ENCODE measurements at regions not wholly inside any gene's neighbourhood (a gene's known extent, or its start where the extent isn't known, plus 50 kb on each side); places are given as distances from the start of the nearest gene placed in this dataset.
"Not testable (repeated sequence)": the region's sequence is repeated elsewhere in the genome, so short reads cannot be mapped to it uniquely, and the experiment has no call there.

DNA sequence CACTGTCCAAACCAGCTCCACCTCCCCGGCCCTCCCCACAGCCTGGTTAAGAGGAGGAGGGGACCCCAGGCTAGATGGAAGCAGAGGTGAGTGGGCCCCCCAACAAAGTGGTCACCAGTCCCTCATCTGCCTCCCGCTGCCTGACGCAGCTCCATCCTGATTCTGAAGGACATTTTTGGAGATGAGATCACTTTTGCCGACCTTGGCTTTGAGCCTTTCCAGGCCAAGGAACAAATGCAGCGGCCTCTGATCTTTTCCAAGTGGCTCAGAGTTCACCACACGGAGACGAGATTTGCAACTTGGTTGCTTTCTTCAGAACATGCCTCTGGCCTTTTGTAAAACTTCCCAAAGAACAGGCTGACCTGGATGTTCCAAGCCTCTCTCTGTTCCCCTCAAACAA is 223.1 kb downstream of the NPHP4 start:
- TF ChIP-seq, protein P1, sequence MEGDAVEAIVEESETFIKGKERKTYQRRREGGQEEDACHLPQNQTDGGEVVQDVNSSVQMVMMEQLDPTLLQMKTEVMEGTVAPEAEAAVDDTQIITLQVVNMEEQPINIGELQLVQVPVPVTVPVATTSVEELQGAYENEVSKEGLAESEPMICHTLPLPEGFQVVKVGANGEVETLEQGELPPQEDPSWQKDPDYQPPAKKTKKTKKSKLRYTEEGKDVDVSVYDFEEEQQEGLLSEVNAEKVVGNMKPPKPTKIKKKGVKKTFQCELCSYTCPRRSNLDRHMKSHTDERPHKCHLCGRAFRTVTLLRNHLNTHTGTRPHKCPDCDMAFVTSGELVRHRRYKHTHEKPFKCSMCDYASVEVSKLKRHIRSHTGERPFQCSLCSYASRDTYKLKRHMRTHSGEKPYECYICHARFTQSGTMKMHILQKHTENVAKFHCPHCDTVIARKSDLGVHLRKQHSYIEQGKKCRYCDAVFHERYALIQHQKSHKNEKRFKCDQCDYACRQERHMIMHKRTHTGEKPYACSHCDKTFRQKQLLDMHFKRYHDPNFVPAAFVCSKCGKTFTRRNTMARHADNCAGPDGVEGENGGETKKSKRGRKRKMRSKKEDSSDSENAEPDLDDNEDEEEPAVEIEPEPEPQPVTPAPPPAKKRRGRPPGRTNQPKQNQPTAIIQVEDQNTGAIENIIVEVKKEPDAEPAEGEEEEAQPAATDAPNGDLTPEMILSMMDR (IDR thresholded peaks at IDR 0.05; ENCODE audit: low read length, missing control alignments), result no peak
- H3K4me3 ChIP-seq (replicated peaks; ENCODE audit: low read depth, low read length), result no peak overlapping the region
- DNase-seq (ENCODE audit: low read depth), result no peak

DNA sequence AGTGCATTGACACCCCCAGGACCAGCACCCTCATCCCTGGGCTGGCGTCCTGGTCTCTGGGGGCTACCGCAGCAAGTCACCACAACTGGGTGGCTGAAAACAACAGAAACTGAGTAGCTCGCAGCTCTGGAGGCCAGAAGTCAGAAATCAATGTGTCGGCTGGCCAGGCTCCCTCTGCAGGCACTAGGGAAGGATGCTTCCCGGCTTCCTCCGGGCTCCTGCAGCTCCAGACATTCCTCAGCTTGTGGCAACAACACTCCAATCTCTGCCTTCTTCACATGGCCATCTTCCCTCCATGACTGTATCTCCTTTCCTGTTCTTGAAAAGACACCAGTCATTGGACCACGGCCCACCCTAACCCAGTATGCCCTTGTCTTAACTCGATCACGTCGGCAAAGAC is 224.2 kb downstream of the NPHP4 start:
- no peak overlapping the region for H3K4me3 ChIP-seq (replicated peaks; ENCODE audit: low read depth, low read length)
- DNase-seq (ENCODE audit: low read depth), result no peak
- TF ChIP-seq, protein P1 (IDR thresholded peaks at IDR 0.05; ENCODE audit: low read length, missing control alignments), result no peak

DNA sequence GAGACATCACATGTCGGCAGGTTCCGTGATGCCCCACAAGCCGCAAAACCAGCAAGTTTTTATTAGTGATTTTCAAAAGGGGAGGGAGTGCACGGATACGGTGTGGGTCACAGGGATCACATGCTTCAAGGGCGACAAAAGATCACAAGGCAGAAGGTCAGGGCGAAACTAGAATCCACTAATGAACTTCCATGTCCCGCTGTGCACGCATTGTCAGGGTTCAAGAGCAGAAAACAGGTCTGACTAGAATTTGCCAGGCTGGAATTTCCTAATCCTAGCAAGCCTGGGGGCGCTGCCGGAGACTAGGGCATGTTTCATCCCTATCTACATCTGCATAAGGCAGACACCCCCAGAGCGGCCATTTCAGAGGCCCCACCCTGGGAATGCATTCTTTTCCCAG is 225.2 kb downstream of the NPHP4 start:
- not testable (repeated sequence) for DNase-seq (ENCODE audit: low read depth); H3K4me3 ChIP-seq (replicated peaks; ENCODE audit: low read depth, low read length)

DNA sequence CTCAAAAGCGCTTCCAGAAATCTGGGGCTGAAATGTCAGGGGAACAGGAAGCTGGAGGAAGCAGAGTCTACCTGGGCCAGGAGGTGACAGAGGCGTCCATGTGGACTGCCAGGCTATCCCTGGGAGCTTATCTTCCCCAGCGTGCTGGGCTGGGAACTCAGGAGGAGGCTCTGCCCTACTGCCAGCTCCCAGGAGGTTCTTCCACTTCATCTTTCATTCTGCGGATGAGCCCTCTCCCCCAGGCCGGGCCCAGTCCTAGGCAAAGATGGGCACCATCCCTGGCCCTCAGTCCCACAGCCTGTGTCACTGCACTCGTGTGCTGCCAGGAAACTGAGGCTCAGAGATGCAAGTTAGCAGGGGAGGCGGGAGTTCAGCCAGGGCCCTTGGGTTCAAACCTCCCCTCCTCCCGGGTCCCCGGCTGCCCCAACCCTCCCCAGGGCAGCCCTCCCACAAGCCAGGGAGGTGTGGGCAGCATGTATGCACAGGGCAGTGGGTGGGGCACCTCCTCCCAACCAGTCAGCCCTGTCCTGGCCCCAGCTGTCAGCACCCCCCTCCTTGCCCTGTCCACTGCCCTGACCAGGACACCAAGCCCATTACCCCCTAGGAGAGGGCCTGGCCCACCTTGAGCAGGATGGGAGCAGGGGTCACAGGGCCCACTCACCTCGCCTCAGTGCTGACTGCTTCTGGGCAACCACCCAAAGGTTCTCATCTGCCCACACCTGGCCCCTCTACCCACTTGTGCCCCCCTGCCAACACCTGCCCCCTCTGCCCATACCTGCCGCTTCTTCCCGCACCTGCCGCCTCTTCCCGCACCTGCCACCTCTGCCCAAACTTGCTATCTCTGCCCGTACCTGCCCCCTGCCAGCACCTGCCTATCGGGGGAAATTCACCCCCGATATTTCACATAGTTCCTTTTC is 226.0 kb downstream of the NPHP4 start:
- TF ChIP-seq, protein P1 (IDR thresholded peaks at IDR 0.05; ENCODE audit: low read length, missing control alignments), result no peak
- no peak overlapping the region for H3K4me3 ChIP-seq (replicated peaks; ENCODE audit: low read depth, low read length)
- no peak for DNase-seq (ENCODE audit: low read depth)

DNA sequence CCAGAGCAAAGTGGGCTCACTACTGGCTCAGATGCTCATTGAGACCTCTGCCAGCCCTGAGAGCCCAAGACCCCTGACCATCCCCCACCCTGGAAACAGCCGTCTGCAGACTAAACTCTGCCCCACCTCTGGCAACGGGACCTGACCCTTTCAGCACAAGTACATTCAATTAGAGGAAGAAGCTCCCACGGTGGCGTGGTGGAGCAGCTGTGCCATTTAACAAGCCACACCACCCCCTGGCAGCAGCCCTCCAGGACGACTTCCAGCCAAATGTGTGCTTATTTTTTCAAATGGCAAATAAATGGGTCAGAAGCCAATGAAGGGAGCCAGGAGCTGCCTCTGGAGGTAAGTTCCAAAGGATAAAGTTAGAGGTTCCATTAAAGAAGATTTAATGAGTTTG is 226.7 kb downstream of the NPHP4 start:
- TF ChIP-seq, protein P1 (IDR thresholded peaks at IDR 0.05; ENCODE audit: low read length, missing control alignments), result no peak
- no peak for DNase-seq (ENCODE audit: low read depth)
- no peak overlapping the region for H3K4me3 ChIP-seq (replicated peaks; ENCODE audit: low read depth, low read length)

DNA sequence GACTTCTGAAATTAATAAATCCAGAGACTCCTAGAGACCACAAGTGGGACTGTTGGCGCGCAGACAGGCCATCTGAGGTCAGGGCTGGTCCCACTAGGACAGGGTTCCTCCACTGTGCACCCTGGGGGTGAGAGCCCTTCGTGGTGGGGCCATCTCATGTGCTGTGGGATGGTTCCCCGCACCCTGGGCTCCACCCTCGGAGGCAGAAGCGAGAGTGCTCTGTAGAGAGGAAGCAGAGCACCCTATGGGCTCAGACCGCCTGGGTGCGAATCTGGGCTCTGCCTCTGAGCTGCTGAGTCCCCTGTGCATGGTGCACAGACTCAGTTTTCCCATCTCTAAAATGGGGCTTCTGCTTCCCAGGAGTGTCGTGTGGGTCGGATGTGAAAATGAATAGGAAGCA is 227.3 kb downstream of the NPHP4 start:
- no peak for DNase-seq (ENCODE audit: low read depth)
- no peak overlapping the region for H3K4me3 ChIP-seq (replicated peaks; ENCODE audit: low read depth, low read length)
- TF ChIP-seq, protein P1 (IDR thresholded peaks at IDR 0.05; ENCODE audit: low read length, missing control alignments), result no peak

DNA sequence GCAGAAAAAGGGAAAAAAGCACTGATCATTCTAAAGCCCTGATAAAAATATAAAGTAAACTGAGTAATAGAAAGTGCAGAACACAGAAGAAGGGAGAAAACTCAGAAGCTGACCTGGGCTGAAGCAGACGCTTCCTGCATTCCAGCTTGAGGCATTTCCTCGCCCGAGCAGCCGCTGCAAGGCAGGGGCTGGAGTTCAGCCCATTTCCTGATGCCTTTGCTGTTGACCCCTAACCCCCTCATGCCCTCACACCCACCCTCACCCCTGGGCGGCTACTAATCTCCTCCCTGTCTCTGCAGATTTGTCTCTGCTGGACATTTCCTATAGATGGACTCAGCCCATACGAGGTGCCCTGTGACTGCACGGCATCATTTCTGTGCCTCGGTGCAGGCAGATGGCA is 227.8 kb downstream of the NPHP4 start:
- no peak for DNase-seq (ENCODE audit: low read depth)
- TF ChIP-seq, protein P1 (IDR thresholded peaks at IDR 0.05; ENCODE audit: low read length, missing control alignments), result no peak
- no peak overlapping the region for H3K4me3 ChIP-seq (replicated peaks; ENCODE audit: low read depth, low read length)

Data from fibroblast of pulmonary artery (primary cell).